ENCODE measurements at regions not wholly inside any gene's neighbourhood (a gene's known extent, or its start where the extent isn't known, plus 50 kb on each side); places are given as distances from the start of the nearest gene placed in this dataset.

DNA sequence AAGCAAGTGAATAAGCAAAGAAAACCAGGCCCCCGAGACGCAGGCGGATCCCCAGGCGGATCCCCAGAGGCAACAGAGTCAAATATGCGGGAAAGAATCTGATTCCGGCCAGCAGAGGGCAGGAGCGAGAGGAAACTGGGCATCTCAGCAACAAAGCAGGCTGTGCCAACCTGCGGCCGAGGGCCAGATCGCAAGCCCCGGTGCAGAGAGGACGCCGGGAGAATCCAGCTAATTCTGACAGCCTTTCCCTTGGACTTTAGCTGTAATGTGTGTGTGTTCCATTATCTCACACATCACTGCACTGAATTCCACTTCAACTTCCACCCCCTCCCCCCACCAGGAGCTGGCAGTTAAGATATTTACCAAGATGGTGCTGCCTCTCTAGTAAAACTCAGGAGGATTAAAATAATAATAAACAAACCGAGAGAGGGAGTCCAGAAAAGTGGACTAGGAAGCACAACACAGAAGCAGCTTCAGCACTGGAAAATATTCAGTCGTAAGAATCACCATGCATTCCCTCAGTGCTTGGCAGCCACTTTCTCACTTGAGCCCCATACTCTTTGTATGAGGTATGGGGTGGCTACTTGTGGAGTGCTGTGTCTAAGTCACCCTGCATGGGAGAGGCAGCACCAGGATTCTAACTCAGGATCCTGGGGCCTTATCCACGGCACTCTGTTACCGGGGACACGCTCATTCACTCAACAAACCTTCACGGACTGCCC, 66.2 kb upstream of the SNX9 start:
- peak; percentile 69 to 78 for DNase-seq

GRCh38 chr6:157757430-157758403, 65.3 kb upstream of the SNX9 start:
- no peak for DNase-seq

DNA sequence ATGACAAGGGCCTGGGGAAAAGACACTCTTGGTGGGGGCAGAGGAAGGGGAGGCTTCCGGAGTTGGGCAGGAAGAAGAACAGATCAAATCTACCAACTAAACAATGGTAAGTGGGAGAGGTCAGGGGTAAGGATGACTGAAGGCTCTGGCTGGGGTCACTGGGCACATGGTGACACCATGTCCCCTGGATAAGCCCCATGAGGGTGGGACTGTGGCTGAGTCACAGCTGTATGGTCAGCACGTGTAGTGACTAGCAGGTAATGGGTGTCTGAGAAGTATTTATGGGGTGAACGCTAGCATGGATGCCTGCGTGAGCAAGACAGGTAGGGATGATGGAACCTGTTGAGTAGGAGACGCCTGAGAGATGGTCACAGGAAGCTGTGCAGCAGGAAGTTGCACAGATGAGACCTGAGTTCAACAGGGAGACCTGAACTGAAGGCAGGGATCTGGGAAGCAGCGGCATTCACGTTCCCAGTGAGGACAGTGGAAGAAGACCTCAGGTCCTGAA, 64.5 kb upstream of the SNX9 start:
- no peak for DNase-seq

DNA sequence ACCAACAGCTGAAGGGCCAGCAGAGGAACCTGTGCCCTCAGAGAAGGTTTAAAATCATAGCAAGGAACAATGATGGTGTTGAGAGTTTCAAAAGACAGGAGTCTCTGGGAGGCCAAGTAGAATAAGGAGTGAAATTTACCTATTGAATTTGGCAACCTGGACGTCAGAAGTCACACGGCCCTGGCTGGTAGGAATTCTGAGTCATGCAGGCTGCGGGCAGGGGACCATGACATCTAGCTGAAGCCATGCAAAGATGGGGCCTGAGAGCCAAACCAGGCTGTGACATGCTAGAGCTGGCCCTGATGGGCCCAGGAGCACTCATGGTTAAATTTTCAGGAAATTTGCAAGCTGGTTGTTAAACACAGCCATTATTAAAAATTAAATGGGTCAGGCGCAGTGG, 64.0 kb upstream of the SNX9 start:
- DNase-seq, result no peak

GRCh38 chr6:157760137-157760536, 62.9 kb upstream of the SNX9 start:
- DNase-seq, result no peak

DNA sequence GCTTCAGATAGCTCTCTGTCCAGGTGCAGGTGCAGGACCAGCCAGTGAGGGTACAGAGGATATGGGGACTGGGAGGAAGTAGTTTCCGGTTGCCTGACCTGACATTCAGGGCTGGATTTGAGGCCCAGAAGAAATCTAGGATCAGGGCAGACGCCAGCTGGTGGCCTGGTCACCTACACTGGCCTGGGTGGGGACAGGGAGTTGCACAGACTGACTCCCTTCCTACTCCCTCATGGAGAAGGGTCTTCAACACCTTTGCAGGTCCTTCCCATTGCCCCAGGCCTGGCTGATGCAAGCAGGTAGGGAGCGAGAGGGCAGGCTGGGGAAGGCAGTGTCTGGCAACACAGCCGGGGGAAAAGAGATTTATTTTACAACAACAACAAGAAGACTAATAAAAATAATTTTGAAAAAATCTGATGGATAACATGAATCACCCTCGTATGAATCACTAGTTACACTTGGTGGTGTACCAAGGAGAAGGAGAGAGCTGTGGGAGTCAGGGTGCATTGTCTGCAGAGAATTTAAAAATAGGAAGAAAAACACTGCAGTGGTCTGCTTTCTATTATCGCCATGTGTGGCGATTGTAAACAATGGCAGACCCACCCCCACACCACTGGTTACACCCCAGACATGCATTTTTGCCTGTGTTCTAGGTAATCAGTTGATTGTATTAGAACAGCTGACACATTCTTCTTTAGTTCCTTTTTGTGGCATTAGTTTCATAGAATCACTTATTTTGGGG, 62.3 kb upstream of the SNX9 start:
- DNase-seq, result no peak

GRCh38 chr6:157761331-157761921, 61.6 kb upstream of the SNX9 start:
- no peak for DNase-seq

DNA sequence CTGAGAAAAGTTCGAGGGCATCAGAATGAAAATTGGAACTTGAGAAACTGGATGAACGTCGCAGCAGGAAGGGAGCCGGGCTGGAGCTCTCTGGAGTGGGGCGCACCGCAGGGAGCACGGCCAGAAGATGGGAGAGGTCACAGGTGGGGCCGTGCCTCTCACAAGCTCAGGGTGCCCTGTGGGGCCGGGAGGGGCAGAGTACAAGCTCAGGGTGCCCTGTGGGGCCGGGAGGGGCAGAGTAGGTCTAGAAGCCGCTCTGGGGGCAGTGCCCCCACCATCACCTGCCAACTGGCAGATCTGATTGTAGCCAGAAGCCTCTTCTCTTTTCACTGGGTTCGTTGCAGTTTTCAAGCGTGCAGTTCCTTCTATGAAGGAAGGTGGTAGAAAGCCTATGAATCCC, 61.1 kb upstream of the SNX9 start:
- DNase-seq, result no peak

DNA sequence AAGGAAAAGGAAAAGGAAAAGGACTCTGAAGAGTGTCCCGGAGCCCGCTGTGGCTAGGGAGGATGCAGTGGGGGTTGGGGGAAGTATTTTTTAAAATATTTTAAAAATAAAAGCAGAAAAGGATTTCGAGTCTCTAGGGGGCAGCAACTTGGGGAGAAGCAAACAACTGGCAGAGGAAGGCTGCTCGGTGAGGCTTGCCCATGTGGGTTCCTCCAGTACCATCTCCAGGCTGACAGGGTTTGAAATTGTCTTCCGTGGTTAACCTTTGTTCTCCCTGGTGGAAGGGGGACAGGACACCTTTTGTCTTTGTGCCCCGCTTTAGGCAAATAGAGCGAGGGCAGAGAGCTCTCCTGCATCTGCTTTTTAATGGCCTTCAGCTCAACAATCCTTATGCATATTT, 60.4 kb upstream of the SNX9 start:
- DNase-seq, result no peak

GRCh38 chr6:157763129-157763903, 59.7 kb upstream of the SNX9 start:
- DNase-seq, result peak; percentile 68 to 83

GRCh38 chr6:157763904-157764177, 59.2 kb upstream of the SNX9 start:
- no peak for DNase-seq

DNA sequence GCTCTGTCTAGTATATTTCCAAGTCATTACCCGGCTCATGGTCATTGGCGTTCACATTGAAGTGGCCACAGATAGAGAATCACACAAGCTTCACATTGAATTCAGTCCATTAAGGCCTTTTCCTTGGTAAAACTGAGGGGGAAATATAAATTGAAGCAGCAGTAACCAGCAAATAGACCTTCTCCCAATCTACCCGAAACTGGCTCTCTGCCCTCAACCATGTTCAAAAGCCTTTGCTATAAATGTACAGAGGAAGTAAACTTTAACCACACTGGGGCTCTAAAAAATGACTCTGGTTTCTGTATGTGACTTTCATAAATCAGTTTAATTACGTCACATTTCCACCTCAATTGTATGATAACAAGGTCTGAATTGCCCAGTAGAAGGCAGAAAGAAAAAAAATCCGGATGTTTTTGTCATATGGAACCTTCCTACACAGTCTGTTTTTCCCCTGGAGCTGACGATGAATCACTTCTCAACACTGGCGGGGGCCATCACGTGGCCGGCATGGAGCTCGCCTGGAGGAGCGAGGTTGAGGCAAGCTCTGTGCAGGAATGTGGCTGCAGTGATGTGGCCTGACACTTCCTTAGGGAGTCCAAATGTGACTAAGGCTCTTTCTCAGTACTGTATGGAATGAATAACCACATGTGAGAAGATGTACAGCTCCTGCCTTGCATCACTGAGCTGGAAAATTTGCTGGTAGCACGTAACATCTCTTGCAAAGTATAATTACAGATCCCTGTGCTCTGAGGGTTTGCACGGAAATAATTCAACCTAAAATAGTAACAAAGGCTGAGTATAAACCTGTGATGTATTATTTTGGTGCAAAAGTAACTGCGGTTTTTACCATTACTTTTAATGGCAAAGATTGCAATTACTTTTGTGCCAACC, 58.6 kb upstream of the SNX9 start:
- no peak for DNase-seq

GRCh38 chr6:157766901-157767774, 55.9 kb upstream of the SNX9 start:
- no peak for DNase-seq

- no peak for DNase-seq
These were observed 55.3 kb upstream of the SNX9 start for GRCh38 chr6:157767775-157768156.

GRCh38 chr6:157768304-157768703, 54.7 kb upstream of the SNX9 start:
- DNase-seq, result no peak

GRCh38 chr6:157768863-157769551, 54.0 kb upstream of the SNX9 start:
- DNase-seq, result no peak

DNA sequence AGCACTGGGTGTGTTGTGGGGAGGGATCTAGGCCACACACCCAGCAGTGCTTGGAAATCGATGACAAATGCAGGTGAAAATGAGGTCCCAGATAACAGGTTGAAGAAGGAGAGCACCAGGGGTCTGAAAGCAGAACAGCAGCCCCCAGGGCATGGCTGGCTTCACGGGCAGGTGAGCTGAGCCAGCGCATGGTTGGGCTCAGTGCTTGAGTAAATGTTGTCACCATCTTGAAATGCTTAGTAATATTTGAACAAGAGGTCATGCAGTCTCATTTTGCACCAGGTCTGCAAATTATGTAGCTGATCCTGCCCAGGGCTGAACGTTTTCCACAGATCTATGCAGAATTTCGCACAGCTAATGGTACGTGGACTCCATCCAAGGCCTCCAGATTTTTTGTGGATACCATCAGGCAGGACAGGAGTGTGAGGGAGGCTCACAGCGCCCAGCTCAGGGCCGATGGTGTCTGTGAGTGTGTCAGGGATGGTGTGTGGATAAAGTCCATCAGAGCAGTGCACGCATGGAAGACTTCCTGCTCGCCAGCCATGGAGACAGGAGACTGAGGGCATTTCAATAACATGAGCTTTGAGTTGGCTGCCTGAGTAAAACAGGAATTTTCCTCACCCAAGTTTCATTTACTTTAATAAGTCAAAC, 53.1 kb upstream of the SNX9 start:
- DNase-seq, result no peak

DNA sequence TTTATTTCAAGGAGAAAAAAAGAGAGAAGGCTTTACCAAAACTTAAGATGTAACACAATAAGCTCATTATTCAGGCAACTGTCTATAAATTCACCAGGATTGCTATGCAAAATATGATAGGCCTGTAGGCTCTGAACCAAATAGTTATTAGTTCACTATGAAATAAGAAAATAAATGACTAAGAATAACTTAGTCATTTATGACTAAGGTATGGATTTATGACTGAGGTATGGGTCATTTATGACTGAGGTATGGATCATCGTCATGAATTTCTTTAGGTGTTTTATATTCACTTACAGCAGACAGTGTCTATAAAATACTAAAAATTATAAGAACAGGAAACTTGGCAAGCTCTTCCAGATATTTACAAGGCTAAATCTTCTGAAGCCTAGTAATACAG, 52.1 kb upstream of the SNX9 start:
- no peak for DNase-seq

- DNase-seq, result no peak
These were observed 50.2 kb upstream of the SNX9 start for GRCh38 chr6:157772820-157773219.
